ENCODE measurements at regions not wholly inside any gene's neighbourhood (a gene's known extent, or its start where the extent isn't known, plus 50 kb on each side); places are given as distances from the start of the nearest gene placed in this dataset.
"Not testable (repeated sequence)": the region's sequence is repeated elsewhere in the genome, so short reads cannot be mapped to it uniquely, and the experiment has no call there.

DNA sequence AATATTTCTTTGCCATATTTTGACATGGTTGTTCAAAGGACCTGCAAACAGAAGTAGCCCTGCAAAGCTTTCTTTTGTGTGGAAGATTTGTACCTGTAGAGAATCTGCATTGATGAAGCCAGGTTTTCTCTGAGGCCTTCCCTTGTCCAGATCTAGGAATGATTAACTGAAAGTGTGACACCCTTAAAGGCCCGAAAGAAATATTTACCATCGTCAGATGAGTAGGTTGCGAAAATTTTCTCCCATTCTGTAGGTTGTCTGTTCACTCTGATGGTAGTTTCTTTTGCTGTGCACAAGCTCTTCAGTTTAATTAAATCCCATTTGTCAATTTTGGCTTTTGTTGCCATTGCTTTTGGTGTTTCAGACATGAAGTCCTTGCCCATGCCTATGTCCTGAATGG lies 439.0 kb downstream of the SMARCA1 start:
- not testable (repeated sequence) for DNase-seq (ENCODE audit: low spot score)

DNA sequence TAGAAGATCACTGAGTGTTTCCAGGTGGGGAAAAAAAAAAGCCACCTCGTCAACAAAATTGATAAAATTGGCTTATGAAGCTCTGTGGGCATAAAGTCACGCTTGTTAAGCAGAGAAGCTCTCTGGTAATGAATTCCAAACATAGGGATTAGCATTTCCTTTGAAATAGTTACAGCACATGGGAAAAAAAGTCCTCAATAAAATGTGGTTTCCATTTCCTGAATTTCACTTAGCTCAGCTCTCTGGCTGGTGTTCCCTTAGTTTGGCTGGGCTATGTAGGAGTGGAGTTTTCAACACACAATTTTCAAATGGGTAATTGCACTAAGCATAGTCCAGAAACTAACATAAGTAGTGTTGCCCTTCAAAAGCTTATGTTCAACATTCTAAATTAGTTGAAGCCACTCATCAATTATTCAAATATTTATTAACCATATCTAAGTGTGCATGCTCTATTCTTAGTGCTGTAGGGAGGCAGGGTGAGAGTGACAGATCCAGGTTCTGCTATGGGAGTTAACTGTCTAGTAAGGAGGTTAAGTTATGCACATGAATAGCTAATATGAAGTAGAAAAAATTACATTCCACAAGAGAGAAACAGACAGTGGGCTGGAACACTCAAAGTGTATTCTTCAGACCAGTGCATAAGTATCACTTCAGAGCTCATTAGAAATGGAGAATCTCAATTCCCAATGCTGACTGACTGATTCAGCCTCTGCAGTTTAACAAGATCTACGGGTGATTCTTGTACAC lies 445.7 kb downstream of the SMARCA1 start:
- no peak for DNase-seq (ENCODE audit: low spot score)

DNA sequence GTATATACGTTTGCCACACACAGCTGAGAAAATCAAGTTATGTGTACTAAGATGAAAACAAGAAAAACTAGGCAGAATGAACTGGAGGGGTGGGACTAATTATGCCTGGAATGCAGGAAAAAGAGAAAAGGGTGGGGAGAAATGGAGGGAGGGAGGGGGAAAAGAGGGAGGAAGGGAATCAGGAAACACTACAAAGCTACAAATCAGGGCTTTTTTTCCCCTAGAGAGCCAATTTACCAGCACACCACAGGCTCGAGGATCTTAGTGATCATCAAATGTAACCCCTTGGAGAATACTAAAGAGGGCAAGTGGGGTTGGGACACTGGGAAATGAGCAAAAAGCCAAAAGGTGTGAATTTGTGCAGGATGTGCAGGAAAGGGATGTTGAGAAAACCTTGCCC lies 451.9 kb downstream of the SMARCA1 start:
- no peak for DNase-seq (ENCODE audit: low spot score)

DNA sequence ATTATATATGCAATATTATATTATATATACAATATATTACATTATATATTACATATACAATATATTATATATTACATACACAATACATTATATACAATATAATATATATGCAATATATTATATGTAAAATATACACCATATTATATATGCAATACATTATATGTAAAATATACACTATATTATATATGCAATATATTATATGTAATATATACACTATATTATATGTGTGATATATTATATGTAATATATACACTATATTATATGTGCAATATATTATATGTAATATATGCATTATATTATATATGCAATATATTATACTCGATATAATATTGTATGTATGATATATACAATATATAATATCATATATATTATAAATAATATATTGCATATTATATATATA lies 457.4 kb downstream of the SMARCA1 start:
- no peak for DNase-seq (ENCODE audit: low spot score)

DNA sequence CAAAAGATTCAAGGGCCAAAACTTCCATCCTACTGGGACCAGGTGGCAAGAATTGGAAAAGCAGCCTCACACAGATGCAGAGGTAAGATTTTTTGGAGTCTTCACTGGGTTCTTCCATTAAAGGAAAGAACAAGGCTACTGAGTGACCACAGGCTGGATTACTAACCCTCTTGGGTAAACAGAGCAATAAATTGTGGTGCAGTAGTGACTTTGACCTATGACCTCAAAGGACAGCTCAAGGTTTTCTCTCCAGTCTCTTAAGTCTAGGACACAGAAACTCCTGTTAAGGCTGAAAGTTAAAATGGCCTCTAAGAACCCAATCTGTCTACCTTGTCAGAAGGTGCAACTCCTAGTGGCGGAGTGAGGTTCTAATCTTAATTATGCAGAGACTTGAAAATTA lies 464.9 kb downstream of the SMARCA1 start:
- no peak for DNase-seq (ENCODE audit: low spot score)

DNA sequence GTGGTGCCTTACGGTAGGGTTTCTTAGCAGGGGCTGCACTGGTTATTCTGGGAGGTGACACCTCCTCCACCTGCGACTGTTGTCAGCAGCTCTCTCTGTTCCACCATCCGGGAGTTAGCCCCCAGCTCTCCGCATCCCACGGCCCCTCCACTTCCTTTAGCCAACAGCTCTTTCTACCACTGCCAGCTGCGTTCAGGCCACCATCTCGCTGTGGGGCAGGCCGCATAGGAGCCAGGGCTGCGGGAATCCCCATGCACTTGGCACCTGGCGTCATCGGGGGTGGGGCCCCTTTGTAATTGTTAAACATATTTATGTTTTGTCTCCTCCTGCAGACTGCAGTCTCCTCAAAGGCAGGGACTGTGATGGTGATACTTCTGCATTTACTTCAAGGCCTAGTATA lies 480.2 kb downstream of the SMARCA1 start:
- DNase-seq (ENCODE audit: low spot score): no peak

DNA sequence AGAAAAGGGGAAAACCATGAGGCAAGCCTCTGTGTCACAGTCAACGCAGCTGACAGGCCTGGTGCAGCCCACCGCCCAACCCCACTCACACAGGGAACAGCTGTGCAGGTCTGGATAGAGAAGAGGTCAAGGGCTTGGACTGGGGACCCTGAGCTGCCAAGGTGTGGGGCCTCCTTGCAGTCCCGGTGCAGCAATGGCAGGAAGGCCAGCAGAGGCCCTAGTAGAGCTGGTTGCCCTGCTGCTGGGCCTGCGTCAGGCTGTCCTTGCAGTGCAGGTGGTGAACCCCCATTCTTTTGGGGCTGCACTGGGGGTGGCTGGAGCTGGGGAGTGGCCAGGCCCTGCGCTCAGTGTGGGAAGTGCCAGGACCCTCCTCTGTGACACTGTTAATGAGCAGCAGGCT lies 482.0 kb downstream of the SMARCA1 start:
- DNase-seq (ENCODE audit: low spot score): no peak

DNA sequence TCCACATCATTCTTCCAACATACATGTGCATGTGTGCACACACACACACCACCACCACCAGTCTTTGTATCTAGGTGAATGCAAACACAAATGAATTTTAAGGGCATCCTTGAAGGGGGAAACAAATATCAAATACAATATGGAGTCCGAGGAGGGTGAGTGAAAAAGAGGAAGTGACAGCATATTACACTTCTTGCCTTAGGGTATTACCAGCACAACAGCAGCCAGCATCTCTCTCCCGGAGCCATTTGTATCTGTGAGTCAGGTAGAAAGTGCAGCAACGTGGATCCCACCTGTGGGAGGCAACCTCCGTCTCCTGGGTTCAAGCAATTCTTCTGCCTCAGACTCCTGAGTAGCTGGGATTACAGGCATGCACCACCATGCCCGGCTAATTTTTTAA lies 483.2 kb downstream of the SMARCA1 start:
- DNase-seq (ENCODE audit: low spot score): no peak

DNA sequence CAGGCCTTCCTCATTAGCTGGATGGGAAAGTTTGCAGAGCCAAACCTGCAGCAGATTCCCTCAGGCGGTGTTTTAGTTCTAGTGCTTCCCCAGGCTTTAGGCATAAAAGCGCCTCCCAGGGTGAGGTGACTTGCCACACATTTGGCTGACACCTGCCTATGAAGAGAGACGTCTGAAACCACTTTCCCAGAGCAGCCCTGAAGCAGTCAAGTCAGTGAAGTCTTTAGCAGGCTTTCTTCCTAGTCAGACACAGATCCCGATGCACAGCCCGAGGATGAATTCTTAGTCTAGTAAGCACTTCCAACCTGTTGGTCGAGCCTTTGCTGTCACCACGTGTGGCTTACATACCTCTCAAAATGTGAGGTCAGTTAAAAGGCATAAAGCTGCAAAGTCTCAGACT lies 484.1 kb downstream of the SMARCA1 start:
- no peak for DNase-seq (ENCODE audit: low spot score)

DNA sequence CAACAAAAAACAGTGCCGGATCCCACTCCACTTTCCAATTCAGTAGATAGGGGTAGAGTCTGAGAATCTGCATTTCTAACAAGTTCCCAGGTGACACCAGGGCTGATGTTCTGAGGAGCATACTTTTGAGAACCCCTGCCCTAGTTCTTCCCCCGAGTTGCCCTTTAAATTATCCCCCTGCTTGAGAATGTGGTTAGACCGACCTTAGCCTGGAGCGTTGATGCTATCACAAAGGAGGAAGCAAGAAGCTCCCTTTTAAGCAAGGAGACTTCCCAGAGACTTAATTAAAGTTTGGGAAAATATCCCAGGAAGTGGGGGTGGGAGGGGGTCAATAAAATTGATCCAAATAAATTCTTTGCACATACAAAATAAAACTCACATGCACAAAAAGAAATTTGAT lies 485.9 kb downstream of the SMARCA1 start:
- DNase-seq (ENCODE audit: low spot score): no peak

DNA sequence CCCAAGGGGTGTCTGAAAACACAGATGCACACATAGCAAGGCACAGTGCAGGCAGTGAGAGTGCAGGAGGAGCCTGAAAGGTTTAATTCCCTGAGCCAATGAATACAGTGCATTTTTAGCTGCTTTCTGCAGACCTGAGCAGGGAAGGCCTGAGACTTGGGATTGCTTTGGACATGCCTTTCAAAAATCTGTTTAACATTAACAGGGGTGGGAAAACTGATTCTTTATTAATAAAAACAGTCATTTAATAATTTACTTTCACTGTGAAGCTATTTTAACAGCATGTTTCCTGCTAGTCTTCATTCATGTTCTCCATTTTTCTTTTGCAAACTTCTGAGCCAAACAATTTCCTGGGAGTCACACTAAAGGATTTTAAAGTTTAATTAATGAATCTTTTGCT lies 488.1 kb downstream of the SMARCA1 start:
- peak; percentile 8 for DNase-seq (ENCODE audit: low spot score)

DNA sequence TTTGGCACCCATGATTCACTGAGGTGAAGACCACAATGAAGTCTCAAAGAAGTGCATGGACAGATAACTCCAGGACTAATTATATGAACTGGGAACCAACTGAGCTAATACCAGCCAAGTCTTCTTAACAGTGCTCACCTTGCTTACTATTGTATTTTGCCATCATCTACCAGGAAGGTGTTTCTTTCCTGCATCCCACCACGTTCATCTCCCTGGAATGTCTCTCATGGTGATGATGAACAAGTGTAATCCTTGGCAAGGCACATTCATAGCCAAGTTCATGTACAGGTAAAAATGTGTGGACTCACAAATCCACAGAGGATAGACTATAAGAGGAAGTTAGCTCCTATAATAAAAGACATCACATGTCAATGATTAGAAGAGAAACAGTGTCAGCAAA lies 489.1 kb downstream of the SMARCA1 start:
- peak; percentile 57 for DNase-seq (ENCODE audit: low spot score)

DNA sequence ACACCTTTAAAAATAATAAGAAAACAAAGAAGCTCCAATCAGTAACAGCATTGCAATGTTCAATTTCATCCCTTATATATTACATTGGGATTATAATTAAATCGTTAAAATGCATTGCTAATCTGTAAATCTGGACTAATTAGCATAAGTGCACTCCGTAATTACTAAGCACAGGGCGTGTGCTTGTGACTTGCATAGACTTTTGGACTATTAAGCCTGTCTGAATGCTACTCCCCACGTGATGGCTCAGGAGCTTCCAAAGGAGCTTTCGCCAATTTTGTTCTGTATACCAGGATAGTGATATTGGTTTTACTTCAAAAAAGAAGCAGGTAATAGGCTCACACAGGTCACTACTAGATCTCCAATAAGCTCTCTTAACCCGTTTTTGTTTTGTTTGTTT lies 497.1 kb downstream of the SMARCA1 start:
- DNase-seq (ENCODE audit: low spot score): no peak

DNA sequence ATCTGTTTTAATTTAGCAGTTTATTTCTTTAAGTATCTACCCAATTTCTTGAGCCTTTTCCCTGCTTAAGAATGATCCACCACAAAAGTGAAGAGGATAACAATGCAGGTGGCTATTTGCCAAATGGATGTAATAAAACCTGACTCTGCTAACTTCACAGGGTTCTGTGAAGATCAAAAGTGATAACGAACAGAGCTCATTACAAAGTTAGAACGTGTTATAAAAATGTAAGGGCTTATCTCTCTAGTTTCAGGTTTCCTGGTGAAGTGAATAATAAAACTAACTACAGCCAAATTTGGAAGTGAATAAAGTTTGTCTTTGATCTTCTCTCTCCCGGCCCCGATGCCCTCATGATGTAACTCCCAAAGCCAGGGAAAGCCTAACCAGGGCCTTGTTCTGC lies 497.9 kb downstream of the SMARCA1 start:
- no peak for DNase-seq (ENCODE audit: low spot score)

DNA sequence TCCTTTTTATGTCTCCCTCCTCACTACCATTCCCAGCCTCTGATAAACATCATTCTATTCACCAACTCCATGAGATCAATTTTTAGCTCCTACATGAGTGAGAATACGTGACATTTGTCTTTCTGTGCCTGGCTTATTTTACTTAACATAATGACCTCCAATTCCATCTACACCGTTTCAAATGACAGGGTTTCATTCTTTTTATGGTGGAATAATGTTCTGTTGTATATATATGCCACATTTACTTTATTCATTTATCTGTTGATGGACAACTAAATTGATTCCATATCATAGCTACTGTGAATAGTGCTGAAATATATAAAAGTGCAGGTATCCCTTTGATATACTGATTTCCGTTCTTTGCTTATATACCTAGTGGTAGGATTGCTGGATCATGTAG lies 503.9 kb downstream of the SMARCA1 start:
- no peak for DNase-seq (ENCODE audit: low spot score)

DNA sequence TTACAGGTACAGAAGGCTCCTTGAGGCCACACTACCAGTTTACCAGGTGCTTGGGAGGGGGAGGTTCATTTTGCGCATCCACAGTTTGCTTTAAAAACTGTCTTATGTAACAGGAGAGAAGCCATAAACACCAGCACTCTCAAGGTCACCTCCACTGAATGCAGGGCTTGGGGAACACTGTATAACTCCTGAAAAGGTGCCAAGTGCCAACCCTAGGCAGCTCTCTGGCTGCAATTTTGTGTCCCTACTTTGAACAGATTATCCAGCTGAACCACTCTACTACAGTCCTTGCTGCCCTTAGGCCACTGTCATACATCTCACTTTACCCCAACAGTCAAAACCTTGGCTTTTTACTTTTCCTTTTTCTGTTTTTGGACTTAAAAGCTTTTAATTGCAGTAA lies 507.9 kb downstream of the SMARCA1 start:
- DNase-seq (ENCODE audit: low spot score): no peak

DNA sequence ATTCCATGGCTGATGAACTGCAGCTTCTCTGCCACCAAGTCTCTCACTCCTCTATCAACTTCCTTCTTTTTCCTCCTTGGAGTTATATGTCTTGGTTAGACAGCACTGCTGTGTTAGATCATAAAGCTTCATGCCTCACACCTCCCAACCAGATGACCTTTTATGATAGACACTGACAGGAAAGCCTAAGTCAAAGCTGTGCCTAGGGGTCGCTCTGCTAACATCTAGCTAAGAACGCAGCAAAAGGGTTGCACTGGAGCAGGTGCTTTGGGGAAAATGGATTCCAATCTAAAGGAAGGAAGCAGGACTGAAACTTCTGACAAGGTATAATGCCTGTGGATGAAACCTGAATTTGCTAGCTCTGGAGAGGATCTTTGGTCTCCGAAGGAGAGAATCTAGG lies 509.7 kb downstream of the SMARCA1 start:
- no peak for DNase-seq (ENCODE audit: low spot score)

DNA sequence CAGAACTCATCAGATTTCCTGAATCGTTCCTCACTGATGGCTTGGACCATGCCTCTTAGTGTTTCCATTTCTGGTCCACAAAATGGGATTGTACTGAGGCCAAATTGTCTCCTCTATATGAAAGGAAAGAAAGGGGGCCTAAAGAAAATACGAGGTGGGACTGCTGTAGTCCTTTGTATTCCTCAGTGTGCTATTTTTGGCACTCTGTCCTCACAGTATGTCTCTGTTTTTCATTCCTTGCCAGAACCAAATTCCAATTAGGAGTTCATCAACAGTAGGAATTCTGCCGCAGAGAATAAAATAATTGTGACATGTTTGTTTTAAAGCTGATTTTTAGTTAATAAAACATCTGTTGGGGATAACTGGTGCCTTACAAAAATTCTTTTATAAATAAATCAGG lies 515.7 kb downstream of the SMARCA1 start:
- no peak for DNase-seq (ENCODE audit: low spot score)

DNA sequence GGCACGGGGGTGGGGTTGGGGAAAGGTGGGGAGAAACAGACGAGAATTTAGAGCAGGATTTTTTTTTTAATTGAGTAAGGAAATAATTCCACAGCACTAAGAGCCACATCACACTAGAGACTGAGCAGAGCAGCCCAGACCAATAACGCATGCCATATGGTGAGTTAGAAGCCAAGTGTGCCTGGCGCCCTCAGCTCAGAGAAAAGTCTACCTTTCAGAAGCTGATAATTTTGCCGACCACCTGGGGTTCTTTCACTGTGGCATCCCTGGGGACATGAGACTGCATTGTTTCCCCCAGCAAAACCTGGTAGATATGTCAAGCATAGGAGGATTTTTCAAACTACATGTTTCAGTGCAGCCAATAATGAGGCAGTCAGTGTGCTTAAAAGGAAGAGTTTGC lies 516.8 kb downstream of the SMARCA1 start:
- no peak for DNase-seq (ENCODE audit: low spot score)

DNA sequence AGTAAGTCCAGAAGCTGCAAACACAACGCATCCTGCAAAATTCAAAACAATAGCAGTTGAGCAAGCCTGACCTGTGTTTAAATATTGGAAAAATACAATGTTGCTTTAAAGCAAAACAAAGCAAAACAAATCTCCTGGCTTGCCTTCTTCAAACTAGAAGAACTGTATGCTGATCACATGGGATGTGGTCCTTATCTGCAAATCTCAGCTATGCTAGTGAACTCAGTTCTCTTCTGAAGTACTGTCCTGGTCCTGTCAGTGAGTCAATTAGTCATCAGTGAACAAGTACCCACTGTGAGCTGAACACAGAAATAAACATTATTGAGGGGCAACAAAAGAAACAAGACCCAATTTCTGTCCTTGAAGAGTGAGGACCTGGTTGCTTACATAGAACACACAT lies 522.5 kb downstream of the SMARCA1 start:
- no peak for DNase-seq (ENCODE audit: low spot score)

DNA sequence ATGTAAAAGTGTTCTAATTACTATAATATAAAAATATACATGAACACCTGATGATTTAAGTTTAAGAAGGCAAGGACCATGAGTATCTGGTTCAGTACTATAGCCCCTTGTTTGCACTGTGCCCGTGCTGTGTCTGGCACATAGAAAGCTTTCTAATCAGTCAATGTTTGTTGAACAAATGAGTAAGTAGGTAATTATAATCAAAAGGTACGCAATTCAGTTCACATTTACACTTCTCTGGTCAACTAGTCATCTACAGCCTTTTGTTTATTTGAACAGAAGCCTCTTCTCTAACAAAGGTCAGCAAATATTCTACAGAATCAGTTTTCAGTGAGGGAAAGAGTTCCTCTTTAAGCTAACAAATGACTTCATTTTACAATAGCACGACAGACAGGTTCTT lies 523.3 kb downstream of the SMARCA1 start:
- DNase-seq (ENCODE audit: low spot score): no peak

DNA sequence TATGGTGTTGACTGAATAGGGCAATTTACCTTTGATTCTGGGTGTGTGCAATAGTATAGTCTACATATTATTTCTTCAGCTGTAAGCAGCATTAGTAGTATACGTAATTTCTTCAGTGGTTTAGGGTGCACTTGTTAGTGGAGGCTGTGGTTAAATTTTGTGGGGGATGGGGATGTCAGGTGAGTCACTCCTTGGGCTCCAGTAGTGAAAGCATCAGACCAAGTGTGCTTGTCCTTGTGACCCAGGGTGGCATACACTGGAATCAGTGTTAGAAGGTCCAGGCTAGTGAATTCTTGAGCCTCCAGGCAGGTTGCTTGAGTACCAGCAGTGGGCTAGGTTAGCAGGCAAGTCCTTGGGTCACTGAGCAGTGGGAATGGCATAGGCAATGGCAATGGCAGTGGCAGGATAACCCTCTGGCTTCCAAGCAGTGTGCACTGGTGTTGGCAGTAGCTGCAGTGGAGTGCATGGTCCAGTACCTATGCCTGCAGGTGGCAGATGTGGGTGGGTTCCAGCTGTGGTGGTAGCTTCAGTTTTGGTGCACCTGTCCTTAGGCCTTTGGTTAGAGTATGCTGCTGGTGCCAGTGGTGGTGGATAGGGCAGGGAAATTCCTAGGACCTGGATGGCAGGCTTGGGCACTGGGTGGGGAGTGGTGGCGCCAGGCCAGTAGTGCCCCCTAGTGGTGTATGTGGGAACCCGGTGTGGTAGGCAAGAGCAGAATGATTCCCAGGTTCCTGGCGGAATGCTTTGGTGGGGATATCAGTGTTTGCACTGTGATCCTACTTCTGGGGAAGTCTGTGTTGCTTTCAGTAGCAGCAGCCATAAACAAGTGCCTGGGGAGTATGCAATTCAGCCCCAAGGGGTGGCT lies 531.0 kb downstream of the SMARCA1 start:
- no peak for DNase-seq (ENCODE audit: low spot score)

DNA sequence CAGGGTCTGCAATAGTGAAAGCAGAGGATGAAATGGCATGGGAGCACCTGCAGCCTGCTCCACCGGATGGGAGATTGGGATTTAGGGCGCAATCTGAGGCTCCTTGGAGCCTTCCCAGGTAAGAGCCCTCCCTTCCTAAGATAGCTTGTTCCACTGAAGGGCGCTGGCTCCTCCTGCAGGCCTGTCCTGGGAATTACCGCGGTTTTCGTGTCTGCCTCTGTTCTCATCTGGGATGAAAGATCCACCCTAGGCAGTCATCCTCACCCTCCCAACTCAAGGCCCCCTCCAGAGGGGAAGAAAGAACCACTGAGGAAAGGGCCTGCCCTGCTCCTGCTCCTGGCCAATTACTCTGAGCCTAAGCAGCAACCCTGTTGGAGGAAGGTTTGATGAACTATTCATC lies 547.5 kb downstream of the SMARCA1 start:
- DNase-seq (ENCODE audit: low spot score): peak; percentile 46

DNA sequence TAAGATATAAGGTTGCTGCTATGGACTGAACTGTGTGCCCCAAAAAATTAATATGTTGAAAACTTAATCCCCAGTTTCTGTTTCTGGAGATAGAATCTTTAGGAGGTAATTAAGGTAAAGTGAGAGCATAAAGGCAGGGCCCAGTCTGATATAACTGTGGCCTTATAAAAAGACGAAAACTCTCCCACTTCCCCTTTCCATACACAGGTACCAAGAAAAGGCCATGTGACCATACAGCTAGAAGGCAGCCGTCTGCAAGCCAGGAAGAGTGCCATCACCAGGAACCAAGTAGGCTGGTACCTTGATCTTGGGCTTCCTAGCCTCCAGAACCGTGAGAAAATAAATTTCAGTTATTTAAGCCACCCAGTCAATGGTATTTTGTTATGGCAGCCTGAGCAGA lies 550.3 kb downstream of the SMARCA1 start:
- no peak for DNase-seq (ENCODE audit: low spot score)

Data from kidney tubule cell (primary cell).